HG02852 (cell line): ENCODE measurements at regions not wholly inside any gene's neighbourhood (a gene's known extent, or its start where the extent isn't known, plus 50 kb on each side); places are given as distances from the start of the nearest gene placed in this dataset.
"Not testable (repeated sequence)": the region's sequence is repeated elsewhere in the genome, so short reads cannot be mapped to it uniquely, and the experiment has no call there.

ENCODE experiments used
- ATAC-seq: cut with Tn5 transposase; IDR thresholded peaks from one replicate; pipeline ENCODE4 v1.9.1; 2021; ENCODE audit warnings: mild to moderate bottlenecking, moderate library complexity; ENCODE audit not compliant: unreplicated experiment

DNA sequence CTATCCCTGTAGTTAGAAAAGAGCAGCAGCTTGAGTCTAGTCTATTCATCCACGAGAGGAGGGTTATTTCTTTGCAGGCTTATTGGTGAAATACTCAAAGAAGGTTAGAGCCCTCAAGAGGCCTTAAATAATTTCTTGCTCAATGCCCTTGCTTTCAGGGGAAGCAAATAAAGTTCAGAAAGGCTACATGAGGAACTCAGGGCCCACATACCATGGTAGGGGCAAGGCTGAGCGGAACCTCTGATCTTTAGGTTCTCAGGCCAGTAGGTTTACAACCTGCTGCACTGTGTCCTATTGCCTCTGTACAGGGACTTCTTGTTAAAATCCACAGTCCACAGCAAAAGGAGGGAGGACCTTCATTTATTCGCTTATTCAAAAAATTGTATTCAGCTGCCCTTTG is 101.7 kb downstream of the ADAMTS15 start:
- no peak for ATAC-seq

DNA sequence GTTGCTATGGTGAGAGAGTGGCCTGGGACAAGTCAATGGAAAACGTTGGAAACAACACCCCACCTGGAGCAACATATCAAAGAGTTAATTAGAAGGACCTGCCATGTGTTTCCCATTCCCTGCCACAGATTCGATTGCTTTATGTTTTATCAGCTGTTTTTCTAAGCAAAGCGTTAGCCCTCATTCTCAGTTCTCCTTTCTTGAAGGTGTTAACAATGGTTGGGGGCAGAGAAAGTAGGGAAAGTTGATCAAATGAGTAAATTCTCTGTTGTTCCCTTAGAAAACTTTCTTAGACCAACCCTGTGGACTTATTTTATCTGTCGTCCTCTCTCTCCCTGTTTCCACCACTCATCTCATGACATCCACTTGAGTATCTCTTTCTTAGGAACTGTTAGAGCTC is 102.5 kb downstream of the ADAMTS15 start:
- ATAC-seq, result no peak

DNA sequence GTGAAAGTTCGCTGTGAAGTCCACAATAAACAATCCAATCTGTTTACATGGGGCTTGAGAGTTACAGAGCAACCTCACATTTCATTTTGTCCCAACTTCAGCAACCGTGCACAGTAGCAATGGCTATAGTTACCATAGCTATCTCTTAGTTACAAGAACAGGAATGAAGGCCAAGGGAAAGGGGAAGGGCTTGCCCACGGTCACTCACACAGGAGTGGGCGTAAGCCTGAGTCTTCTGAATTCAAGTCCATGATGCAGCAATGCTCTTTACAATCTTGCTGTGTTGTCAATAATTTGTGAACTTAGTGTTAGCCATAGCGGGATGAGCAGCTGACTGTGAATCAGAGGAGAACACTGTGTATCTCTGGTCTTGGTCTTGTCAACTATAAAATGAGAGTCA is 102.9 kb downstream of the ADAMTS15 start:
- no peak for ATAC-seq

DNA sequence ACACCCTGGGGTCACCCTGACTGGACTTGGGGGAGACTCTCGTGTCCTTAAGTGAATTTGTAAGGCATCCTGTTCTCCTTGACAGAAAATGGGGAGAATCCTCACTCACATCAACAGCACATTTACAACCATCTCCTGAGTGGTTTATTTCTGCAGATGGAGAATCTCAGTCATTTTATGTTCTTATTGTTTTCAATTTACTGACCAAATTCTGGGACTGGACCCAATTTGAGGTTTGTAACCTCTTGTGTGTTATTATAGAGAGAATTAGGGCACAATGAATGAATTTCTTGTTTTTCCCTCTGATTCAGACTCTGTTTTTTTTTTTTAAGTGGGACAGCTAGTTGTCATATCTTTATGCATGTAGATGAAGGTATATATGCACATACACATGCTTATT is 104.9 kb downstream of the ADAMTS15 start:
- ATAC-seq, result no peak

DNA sequence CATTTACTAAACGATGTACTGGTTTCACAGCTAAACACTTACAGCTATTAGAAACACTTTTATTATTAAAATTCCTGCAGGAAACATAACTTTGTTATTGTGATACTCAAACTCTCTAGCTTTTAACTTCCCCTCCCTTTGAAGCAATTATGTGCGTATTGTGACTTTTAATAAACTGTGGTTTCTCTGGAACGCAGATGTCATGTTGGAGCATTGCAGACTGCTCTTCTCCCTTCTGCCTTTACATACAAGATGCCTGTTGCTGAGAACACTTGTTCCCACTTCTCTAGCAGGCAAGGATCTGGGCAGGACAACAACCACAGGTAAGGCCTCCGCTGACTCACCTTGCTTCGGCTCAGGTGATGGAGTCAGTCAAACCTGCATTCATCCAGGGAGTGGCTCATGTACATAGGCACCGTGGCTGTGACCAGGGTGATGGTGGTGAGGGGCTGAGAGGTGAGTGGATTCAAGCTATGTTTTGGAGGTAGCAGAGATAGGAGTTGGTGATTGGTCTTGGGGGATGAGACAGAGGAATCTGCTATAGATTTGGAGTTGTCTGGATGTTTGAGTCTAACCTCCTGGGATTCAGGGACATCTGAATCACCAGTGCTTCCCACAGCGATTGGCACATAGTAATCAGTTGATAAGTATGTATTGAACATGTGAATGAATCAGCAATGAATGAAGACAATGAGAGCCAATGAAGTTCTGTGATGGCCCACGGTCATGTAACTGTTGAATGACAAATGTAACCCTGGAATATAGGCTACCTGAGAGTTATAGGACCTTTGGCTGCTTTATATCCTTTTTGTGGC is 106.0 kb downstream of the ADAMTS15 start:
- no peak for ATAC-seq

DNA sequence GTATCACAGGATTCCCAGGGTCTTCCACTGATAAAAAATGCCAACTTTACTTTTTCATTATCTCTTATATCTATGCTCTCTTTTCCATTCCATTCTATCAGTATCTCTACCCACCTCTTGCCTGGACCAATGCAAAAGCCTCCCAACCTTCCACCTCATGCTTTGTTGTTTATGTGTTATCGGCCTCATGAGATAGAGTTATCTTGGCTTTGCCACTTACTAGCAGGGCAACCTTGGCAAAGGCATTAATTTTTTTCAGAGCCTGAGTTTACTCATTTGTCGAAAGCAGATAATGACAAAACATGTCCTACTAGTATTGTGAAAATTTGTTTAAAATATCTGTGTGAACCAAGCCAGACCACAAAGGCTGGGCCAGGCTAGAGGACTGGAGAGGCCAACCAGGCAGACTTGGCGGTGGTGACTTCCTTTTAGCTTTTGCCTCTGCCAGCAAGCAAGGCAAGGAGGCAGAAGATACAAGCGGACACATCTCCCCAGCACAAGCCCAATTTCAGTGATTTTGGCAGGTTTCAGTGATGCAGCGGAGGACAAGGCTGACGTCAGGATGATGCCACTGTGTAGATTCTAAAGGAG is 106.9 kb downstream of the ADAMTS15 start:
- ATAC-seq, result no peak

DNA sequence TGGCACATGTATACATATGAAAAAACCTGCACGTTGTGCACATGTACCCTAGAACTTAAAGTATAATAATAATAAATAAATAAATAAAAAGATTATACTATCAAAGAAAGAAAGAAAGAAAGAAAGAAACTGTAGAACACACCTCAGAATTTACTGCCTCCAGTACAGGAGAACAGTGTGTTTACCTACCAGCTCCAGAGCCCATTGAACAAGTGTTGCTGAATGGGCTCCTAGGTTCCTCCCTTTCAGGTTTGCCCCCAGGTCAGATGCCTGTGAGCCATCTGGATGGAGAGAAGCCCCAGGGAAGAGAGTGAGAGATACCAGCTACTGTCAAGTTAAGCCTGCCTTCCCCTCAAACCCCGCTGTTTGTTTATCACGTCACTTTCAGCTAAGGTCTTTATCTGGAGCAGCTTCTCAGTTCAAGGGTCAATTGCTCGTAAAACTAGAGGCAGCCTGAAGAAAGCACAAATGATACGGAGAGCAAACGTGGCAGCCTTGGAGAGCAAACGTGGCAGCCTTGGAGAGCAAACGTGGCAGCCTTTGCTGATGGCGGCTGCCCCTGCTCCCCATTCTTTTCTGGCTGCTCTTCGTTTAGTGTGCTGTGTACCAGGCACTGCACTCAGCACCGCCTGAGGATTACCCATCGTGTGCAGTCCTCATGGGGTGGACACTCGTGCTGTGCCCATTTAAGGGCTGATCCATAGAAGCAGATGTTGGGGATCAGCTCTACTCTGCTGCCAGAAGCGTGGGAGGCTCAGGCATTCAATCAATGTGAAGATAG is 111.7 kb downstream of the ADAMTS15 start:
- no peak for ATAC-seq

DNA sequence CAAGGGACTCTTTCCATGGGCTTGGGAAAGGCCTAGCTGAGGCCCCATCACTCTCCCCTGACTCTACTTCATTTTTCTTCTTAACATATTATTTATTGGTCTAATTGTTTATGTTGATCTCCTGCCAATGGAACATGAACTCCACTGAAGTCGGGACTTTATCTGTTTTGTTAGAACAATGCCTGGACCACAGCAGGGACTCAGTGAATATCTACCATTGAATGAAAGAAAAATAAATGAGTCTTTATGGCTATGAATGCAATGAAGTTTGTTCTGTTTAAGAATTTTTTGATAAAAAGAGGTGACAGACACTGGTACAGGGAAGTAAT is 112.3 kb downstream of the ADAMTS15 start:
- no peak for ATAC-seq

DNA sequence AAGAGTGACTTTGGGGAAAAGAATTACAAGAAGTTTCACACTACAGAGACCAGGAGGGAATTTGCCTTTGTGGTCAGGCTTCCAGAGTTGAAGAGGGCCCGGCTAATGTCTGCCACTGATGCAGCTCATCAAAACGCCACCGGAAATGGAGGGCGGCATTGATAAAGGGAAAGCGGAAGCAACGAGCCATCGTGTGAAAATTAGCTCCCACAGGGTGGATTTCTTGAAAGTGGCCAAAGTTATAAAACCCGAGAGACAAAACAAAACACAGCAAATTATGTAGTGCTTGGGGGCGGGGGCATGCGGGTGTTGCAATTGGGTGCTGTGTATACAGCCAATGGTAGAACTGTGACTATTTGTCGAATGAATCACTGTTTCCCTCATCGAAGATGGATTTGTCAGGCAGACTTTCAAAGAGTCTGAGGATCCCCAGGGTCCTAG is 113.0 kb downstream of the ADAMTS15 start:
- no peak for ATAC-seq

DNA sequence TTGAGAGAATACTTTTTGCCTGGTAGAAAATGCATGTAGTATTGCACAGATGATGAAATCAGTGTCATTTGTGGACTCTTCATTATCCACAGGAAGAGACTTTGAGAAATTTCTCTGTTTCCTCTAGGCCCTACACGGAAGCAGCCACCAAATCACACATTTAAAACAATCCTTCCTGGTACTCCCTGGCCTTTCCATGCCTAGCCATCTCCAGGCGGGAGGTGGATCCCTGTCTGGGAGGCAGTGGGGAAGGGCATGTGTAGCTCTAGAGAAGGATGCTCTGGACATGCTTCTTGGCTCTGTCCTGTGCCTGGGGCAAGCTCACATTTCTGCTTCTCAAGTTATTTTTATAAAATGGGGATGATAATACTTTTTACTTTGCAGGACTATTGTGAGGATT is 114.1 kb downstream of the ADAMTS15 start:
- ATAC-seq, result no peak

DNA sequence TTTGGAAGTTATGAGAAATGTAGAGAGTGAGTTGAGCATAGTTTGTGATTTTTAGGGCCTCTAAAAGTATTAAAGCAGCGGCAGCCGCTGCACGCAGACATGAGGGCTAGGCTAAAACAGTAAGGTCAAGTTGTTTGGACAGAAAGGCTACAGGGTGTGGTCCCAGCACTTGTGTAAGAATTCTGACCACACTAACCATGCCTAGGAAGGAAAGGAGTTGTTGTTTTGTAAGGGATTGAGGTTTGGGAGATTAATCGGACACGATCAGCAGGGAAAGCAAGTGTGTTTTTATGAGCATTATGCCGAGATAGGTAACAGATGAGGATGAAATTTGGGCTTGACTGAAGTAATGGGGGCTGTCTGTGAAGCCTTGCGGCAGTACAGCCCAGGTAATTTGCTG is 117.9 kb downstream of the ADAMTS15 start:
- ATAC-seq, result not testable (repeated sequence)

DNA sequence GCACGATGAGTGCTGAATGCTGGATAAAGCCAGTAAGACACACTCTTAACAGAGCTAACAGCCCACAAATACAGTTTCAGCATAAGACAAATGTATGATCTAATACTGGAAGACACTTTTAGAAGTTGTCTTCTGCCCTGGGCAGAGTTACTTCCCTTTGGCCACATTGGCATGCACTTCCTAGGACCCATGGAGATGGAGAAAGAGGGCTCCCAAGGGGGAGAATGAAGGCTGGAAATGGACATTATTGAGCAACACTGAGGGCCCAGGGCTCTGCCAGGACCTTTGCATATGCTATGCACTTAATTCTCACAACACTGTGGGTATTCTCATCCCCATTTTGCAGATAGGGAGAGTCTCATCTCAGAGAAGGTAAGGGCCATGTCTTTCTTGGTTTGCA is 123.1 kb downstream of the ADAMTS15 start:
- no peak for ATAC-seq

DNA sequence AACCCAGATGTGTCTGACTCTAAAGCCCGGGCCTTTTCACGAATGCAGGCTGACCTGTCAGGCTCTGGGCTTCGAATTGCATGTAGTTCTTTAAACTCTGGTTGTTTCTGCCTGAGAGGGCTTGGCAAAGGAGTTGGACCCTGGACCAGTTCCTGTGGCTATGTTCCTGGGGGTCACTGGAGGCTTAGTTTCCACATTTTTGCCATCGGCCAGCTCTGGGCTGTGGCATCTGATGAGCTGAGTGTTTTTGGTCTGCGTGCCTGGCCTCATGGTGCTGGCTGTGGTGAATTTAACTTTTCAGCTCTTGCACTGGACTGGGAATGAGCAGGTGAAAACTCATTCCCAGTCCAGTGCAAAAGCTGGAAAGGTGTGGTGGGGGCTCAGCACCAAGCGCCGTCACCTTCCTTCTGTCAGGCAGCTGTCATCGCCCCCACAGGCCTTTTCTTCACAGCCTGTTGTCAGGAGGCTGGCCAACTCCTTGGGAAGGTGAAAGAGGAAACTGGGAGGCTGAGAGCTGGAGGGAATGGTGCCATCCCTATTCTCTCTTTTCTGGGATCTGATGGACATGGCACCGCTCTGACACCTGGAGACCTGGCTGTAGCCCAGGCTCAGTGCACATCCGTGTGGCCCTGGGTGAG is 123.6 kb downstream of the ADAMTS15 start:
- no peak for ATAC-seq

DNA sequence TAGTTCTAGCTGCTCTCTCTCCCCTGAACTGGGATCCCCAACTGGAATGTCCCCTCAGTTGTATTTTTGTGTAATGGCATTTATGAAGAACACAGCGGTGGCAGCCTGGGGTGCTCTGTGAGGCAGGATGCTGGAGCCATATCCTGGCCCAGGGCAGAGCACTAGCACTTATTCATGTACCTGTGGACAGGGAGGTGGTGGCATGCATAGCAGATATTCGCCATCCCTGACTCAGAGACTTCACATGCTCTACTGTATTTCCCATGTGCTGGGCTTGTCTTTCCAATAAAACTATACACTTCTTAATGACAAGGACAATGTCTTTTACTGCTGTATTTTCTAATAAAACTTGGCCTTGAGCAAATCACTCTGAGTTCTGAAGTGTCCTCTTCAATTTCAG is 125.3 kb downstream of the ADAMTS15 start:
- no peak for ATAC-seq

DNA sequence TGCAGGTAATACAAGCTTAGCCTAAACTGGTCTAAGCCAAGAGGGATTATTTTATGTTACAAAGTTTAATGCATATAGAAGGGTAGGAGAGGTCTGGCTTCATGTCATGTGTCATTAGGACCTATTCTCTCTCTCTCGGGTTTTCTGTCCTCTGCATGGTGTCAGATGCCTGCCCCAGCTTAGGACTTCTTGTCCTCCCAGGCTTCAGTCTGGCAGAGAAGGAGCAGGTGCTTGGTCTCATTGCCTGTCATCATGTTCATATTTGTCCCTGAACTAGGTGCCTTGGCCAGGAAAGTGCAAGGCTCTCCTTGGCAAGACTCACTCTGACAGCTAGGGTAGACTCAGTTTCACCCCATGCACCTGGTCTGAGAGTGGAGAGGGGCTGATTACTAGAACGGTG is 126.3 kb downstream of the ADAMTS15 start:
- no peak for ATAC-seq

DNA sequence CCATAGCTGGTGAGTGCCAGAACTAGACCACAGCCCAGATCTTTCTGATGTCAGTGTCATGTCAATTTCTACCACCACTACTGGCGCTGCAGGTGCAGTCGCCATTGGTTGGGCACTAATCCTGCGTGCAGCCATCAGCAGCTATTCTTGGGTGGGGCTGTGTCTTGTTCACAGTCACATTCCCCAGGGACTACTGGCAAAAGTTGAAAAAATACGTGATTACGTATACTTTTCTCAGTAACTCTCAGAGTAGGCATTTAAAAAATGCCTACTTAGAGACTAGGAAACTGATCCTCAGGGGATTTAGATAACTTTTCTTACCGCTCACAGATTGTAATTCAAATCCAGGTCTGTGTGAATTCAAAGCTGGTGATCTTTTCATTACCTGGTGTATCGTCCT is 127.7 kb downstream of the ADAMTS15 start:
- ATAC-seq, result no peak

DNA sequence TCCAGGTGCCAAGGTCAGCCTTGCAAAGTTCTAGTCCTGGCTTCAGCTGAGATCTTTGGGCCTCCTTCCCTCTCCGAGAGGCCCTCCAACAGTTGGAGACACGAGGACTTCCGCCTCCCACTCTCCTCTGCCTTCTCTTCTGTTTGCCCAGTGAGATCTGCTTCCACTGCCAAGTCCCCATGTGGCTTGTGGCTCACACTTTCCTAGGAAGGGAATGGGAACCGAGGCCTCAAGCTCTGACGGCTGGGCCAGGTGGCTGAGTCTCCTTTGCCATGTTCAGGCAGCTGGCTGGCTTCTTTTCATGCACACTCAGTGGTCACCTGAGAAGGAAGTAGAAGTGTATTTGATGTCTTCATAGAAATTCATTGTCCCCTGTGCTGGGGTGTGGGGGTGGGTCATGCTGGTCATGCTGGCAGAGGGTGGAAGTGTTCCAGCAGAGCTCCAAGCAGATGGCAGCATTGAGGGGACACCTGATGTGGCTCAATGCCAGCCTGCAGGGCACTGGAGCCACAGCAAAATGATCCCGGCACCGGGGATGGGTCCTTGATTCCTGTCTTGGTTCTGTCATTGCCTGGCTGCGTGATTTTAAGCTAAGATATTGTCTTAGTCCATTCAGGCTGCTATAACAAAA is 130.4 kb downstream of the ADAMTS15 start:
- ATAC-seq, result no peak

DNA sequence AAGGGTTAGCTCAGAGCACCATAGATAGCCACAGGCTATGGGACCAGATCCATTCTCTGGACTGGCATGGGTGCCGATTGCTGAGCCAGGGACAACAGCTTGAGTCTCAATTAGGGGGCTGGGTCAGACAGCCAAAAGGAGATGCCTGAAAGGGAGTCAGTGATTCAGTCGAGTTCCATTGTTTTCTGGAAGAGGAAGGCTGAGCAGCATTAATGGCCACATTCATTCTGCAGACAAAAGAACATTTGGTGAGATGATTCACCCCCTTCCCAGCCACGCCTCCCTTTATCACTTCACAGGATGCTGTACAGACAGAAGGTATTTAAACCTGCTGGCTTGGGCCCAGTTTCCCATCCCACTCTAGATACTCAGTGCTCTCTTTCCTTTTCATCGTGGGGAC is 131.9 kb downstream of the ADAMTS15 start:
- ATAC-seq, result no peak

DNA sequence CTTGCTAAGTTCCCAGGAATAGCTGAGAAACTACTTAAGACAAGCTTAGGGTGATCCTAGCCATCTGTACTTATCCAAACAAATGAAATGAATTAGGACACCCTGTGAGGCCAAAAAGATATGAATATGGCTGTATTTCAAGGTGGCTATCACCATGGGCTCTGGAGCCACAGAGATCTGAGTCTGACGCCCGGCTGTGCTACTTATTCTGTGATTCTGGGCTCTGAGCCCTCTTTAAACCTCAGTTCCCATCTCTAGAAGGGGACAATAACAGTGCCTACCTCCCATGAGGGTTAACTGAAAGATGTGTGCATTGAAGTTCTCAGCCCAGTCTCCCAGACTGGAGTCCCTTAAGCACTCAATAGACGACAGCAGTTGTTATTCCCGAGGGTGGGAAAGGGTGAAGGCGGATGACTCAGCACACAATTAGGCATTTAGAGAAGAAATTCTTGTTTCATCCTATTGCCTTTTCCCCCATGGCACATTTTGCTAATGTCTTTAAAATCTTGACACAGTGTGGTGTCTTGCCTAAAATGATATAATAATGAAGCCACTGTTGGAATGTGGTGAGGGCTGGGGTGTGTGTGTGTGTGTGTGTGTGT is 132.5 kb downstream of the ADAMTS15 start:
- no peak for ATAC-seq

DNA sequence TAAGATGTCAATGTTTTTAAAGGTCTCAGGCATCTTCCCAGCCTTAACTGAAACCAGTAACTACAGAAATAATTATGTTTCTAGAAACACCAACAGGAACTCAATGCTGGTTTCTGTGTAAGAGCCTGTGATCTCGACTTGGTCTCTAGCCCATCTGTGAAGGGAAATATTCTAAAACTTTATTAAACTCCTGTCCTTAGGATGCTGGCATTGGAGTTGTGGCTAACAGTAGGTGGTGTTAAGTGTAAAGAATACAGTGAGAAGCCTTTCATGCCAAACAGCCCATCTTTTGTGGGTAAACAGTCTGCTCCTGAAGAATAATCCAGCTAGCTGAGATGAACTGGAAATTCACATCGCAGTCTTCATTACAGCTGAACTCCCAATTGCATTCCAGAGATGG is 133.2 kb downstream of the ADAMTS15 start:
- ATAC-seq, result no peak

DNA sequence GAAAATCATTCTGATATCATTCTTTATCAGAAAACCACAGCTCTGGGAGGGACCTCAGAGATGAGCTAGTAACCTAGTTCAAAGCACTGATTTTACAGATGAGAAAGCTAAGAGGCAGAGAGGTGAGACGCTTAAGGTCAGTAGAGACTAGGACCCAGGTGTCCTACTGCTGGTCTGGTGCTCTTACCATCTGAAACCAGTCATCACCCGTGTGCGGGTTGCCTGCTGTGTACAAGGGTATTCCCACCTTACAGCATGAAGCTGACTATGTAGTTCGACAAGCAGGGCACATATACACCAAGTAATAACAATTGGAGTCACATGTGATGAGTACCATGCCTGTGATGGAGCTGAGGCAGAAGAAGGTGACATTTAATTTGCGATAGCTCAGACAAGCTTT is 133.7 kb downstream of the ADAMTS15 start:
- ATAC-seq, result no peak
